K562 (cell line): ENCODE measurements at regions not wholly inside any gene's neighbourhood (a gene's known extent, or its start where the extent isn't known, plus 50 kb on each side); places are given as distances from the start of the nearest gene placed in this dataset.
"Not testable (repeated sequence)": the region's sequence is repeated elsewhere in the genome, so short reads cannot be mapped to it uniquely, and the experiment has no call there.

Experiments used
- ATAC-seq: fragments of 200-7000 bp; cut with Tn5 transposase; 3 replicates; pipeline ENCODE4 v1.9.1; 2020; ENCODE audit warnings: moderate library complexity
- BruUV-seq: library from RNA; stranded (reverse); fragments of 400-500 nt; replicated peaks from 2 replicates; lab custom pipeline; 2021; lab: Mats Ljungman, UMichigan
- CTCF ChIA-PET: fragments of 300-600 bp; formaldehyde crosslinking; extraction: SDS; loops from one replicate; lab custom pipeline; 2021; ENCODE audit warnings: low intra/inter-chr PET ratio; lab: Yijun Ruan, JAX
- POLR2A ChIA-PET: fragments of 300-600, 350-650 bp; sonication (Branson Sonifier 250); formaldehyde crosslinking; extraction: SDS; loops from one replicate; lab custom pipeline; 2021; ENCODE audit warnings: antibody characterized with exemption, inconsistent platforms; lab: Yijun Ruan, JAX
- DNase-seq, 4 experiments: peaks; one replicate each; pipeline versions ENCODE4 v3.0.0 to v3.0.0-alpha.2; 2011 to 2018; ENCODE audit warnings: low spot score in 3 of 4, mixed read lengths in 3 of 4; ENCODE audit errors: extremely low read depth in 1 of 4
- FAIRE-seq: peaks from 2 replicates; lab custom pipeline; 2011; peaks lifted over from hg19 to GRCh38; lab: Jason Lieb, UNC
- H2AFZ ChIP-seq: 2 replicates; pipeline ENCODE4 v1.6.0; 2011; ENCODE audit warnings: low read depth, low read length, control low read depth, inconsistent platforms
- H3K27ac ChIP-seq: fragments of 200-600 bp; 3 replicates; pipeline ENCODE4 v1.8.0; 2011; ENCODE audit warnings: low read depth, mild to moderate bottlenecking, control low read depth, inconsistent platforms, low read length, moderate library complexity, mixed read lengths; ENCODE audit errors: extremely low read depth
- H3K27me3 ChIP-seq, 2 experiments: fragments of 300-600 bp in 1 of 2; 2 replicates in 1 of 2; 3 replicates in 1 of 2; pipeline versions ENCODE4 v1.6.0 to v1.8.0; 2011; ENCODE audit warnings: inconsistent platforms in 2 of 2, low read length in 2 of 2, mild to moderate bottlenecking in 1 of 2, mixed read lengths in 1 of 2, moderate library complexity in 1 of 2; ENCODE audit not compliant: control insufficient read depth in 2 of 2, insufficient read depth in 2 of 2
- H3K36me3 ChIP-seq: fragments of 300-600 bp; 3 replicates; pipeline ENCODE4 v1.8.0; 2011; ENCODE audit warnings: mild to moderate bottlenecking, low read length, inconsistent platforms; ENCODE audit not compliant: control insufficient read depth, insufficient read depth
- H3K4me1 ChIP-seq, 2 experiments: fragments of 200-600 bp in 1 of 2; replicated peaks in 1 of 2; 2 replicates in 1 of 2; 3 replicates in 1 of 2; pipeline versions ENCODE4 v1.5.1 to v1.8.0; 2011; ENCODE audit warnings: inconsistent platforms in 2 of 2, low read length in 2 of 2, mild to moderate bottlenecking in 1 of 2, mixed read lengths in 1 of 2, moderate library complexity in 1 of 2; ENCODE audit not compliant: control insufficient read depth in 2 of 2, insufficient read depth in 2 of 2
- H3K4me2 ChIP-seq: 2 replicates; pipeline ENCODE4 v1.6.1; 2011; ENCODE audit warnings: low read length, control low read depth, inconsistent platforms, mixed read lengths; ENCODE audit not compliant: insufficient read depth
- H3K4me3 ChIP-seq: fragments of 200-600 bp; sonication (generic), shearing (Covaris generic); 2 replicates; pipeline ENCODE4 v1.5.1; 2016; ENCODE audit warnings: control low read depth, inconsistent platforms
- H3K79me2 ChIP-seq: fragments of 200-600 bp; 3 replicates; pipeline ENCODE4 v1.8.0; 2011; ENCODE audit warnings: low read length, inconsistent platforms; ENCODE audit not compliant: control insufficient read depth, insufficient read depth
- H3K9ac ChIP-seq, 2 experiments: 2 replicates each; pipeline versions ENCODE4 v1.6.0 to v1.6.1; 2011; ENCODE audit warnings: low read depth in 2 of 2, low read length in 2 of 2, control low read depth in 1 of 2, inconsistent platforms in 1 of 2, mild to moderate bottlenecking in 1 of 2, mixed read lengths in 1 of 2; ENCODE audit not compliant: insufficient read depth in 1 of 2
- H3K9me1 ChIP-seq: one replicate; pipeline ENCODE4 v1.6.0; 2011; ENCODE audit warnings: inconsistent platforms, mild to moderate bottlenecking, low read length, moderate library complexity; ENCODE audit not compliant: control insufficient read depth, insufficient read depth
- H3K9me3 ChIP-seq: replicated peaks from 2 replicates; pipeline ENCODE4 v1.5.1; 2011; ENCODE audit warnings: low read depth, low read length, inconsistent platforms; ENCODE audit not compliant: control insufficient read depth, insufficient read depth
- H4K20me1 ChIP-seq: replicated peaks from 2 replicates; pipeline ENCODE4 v1.6.1; 2011; ENCODE audit warnings: low read length, inconsistent platforms, mixed read lengths; ENCODE audit not compliant: control insufficient read depth, insufficient read depth
- ETV6 ChIP-seq, 3 experiments: fragments of 150-350 bp in 1 of 3; sonication (generic) in 1 of 3; formaldehyde crosslinking in 1 of 3; IDR thresholded peaks; 2 replicates each; pipeline versions ENCODE4 v1.6.1 to v1.8.0; 2014 to 2022; ENCODE audit warnings: borderline replicate concordance in 2 of 3, low read depth in 2 of 3, antibody characterized with exemption in 1 of 3, low read length in 1 of 3, mild to moderate bottlenecking in 1 of 3, missing genetic modification reagents in 1 of 3
- WGBS: fragments of 100-300 bp; shearing (Covaris generic); methylation state at CpG from one replicate; pipeline ENCODE4 v1.1.6; 2016; ENCODE audit warnings: low coverage, mixed read lengths; ENCODE audit not compliant: insufficient coverage; ENCODE audit errors: missing lambda C conversion rate; 5-methylcytosine and 5-hydroxymethylcytosine counted together
- in situ Hi-C: fragments of 300-500 bp; cut with MboI; formaldehyde crosslinking; loops from 4 replicates; pipeline ENCODE4 v1.15.0; 2018; ENCODE audit warnings: inconsistent platforms, mixed read lengths
- intact Hi-C: fragments of 100-400 bp; cut with micrococcal nuclease; formaldehyde crosslinking; loops from 2 replicates; pipeline ENCODE4 v1.14.2; 2022

- no peak for TF ChIP-seq ETV6 (IDR thresholded peaks at IDR 0.05; ENCODE audit: borderline replicate concordance in 1 of 2, low read depth in 2 of 2, low read length in 1 of 2)
- no peak for TF ChIP-seq ETV6 (CRISPR knock-in tag; IDR thresholded peaks at IDR 0.05; ENCODE audit: borderline replicate concordance)
- no peak overlapping the region for H2AFZ ChIP-seq
- intact Hi-C loops (no loop called here), in situ Hi-C loops (no loop called here)
- no peak overlapping the region for H3K4me3 ChIP-seq
- no peaks in the 10 kb centered on the region for H3K36me3 ChIP-seq
- FAIRE-seq, result no peak
- H4K20me1 ChIP-seq, result no peaks in the 10 kb centered on the region
- ChIA-PET POLR2A (interaction anchor here (0.5 to 0.6 kb wide), 2 partner anchors 18 to 159 kb away, joined by 3 read pairs; no protein-coding TSS in a partner anchor), CTCF (no interaction called here)
- H3K4me2 ChIP-seq, result no peak overlapping the region
- no peaks in the 10 kb centered on the region for H3K9me1 ChIP-seq
- WGBS, result under 1% methylated on average over 11 of the region's 11 CpGs
- no TSS peak for BruUV-seq
- no peaks in the 10 kb centered on the region for H3K79me2 ChIP-seq
- H3K27ac ChIP-seq, result no peak overlapping the region
- no peaks in the 10 kb centered on the region for H3K9me3 ChIP-seq
- peaks cover 4 to 24% of the 10 kb centered on the region in 2 experiments for H3K27me3 ChIP-seq
- no peaks in the 10 kb centered on the region; a peak in 1 of 5 replicates for H3K4me1 ChIP-seq
- H3K9ac ChIP-seq, result no peak overlapping the region
- no peak for ATAC-seq
- DNase-seq, result no peak
Measured at GRCh38 chr14:22491683-22492621, 97.1 kb downstream of the DAD1 start.

GRCh38 chr14:22491053-22491452 is 98.0 kb downstream of the DAD1 start:
- H4K20me1 ChIP-seq, H3K36me3 ChIP-seq, CTCF ChIA-PET, H3K4me3 ChIP-seq, H3K4me1 ChIP-seq, BruUV-seq, intact Hi-C loops, H2AFZ ChIP-seq, H3K9ac ChIP-seq, H3K9me3 ChIP-seq, DNase-seq, ATAC-seq, in situ Hi-C loops, H3K9me1 ChIP-seq, H3K79me2 ChIP-seq, H3K27ac ChIP-seq, FAIRE-seq, H3K4me2 ChIP-seq: not testable (repeated sequence)
- POLR2A ChIA-PET, result interaction anchor here (0.5 kb wide), 1 partner anchor 19 kb away, joined by 3 read pairs; no protein-coding TSS in a partner anchor
- H3K27me3 ChIP-seq, result peaks cover 6 to 21% of the 10 kb centered on the region in 2 experiments
- WGBS, result no CpG with 5 or more reads among the region's 3 CpGs
